ENCODE measurements at regions not wholly inside any gene's neighbourhood (a gene's known extent, or its start where the extent isn't known, plus 50 kb on each side); places are given as distances from the start of the nearest gene placed in this dataset.

- TF ChIP-seq CTCF (IDR thresholded peaks at IDR 0.05; ENCODE audit: low read length) (no peak), EZH2phosphoT487 (IDR thresholded peaks at IDR 0.05; ENCODE audit: low read length) (no peak), EZH2 (optimal IDR thresholded peaks at IDR 0.05; ENCODE audit: low read depth, low read length) (no peak)
- DNase-seq = no peak
- H3K79me2 ChIP-seq (ENCODE audit: low read length) = no peaks in the 10 kb centered on the region
Observed at GRCh38 chr1:243903895-243904294, 53.9 kb upstream of the AKT3 start.

GRCh38 chr1:243903041-243903440, 53.0 kb upstream of the AKT3 start:
- Histone ChIP-seq H3K4me1 (ENCODE audit: low read length) (peaks cover 9% of the 10 kb centered on the region), H3K9me3 (replicated peaks; ENCODE audit: insufficient read depth, low read length) (no peaks in the 10 kb centered on the region), H3K27me3 (replicated peaks; ENCODE audit: insufficient read depth, low read length) (no peaks in the 10 kb centered on the region), H3K4me2 (ENCODE audit: low read depth, low read length) (no peak overlapping the region), H3K79me2 (ENCODE audit: low read length) (no peaks in the 10 kb centered on the region), H3K9ac (ENCODE audit: low read length) (no peak overlapping the region), H3F3A (ENCODE audit: insufficient read depth, low read length) (no peaks in the 10 kb centered on the region), H3K36me3 (replicated peaks; ENCODE audit: insufficient read depth, low read length) (no peaks in the 10 kb centered on the region), H4K20me1 (ENCODE audit: insufficient read depth, low read length) (no peaks in the 10 kb centered on the region), H3K9me2 (replicated peaks; ENCODE audit: insufficient read depth, low read length) (no peaks in the 10 kb centered on the region), H2AFZ (ENCODE audit: low read length) (no peak overlapping the region), H3K4me3 (ENCODE audit: low read length) (no peak overlapping the region), H3K27ac (ENCODE audit: low read length) (no peak overlapping the region)
- TF ChIP-seq EZH2phosphoT487 (IDR thresholded peaks at IDR 0.05; ENCODE audit: low read length) (no peak), CTCF (IDR thresholded peaks at IDR 0.05; ENCODE audit: low read length) (no peak), EZH2 (optimal IDR thresholded peaks at IDR 0.05; ENCODE audit: low read depth, low read length) (no peak)
- DNase-seq = no peak

More at GRCh38 chr1:243903895-243904294, 53.9 kb upstream of the AKT3 start:
- Histone ChIP-seq H3F3A (ENCODE audit: insufficient read depth, low read length) (no peaks in the 10 kb centered on the region), H3K4me3 (ENCODE audit: low read length) (no peak overlapping the region), H3K9ac (ENCODE audit: low read length) (no peak overlapping the region), H4K20me1 (ENCODE audit: insufficient read depth, low read length) (no peaks in the 10 kb centered on the region), H2AFZ (ENCODE audit: low read length) (no peak overlapping the region), H3K27me3 (replicated peaks; ENCODE audit: insufficient read depth, low read length) (no peaks in the 10 kb centered on the region), H3K9me3 (replicated peaks; ENCODE audit: insufficient read depth, low read length) (no peaks in the 10 kb centered on the region), H3K4me2 (ENCODE audit: low read depth, low read length) (no peak overlapping the region), H3K36me3 (replicated peaks; ENCODE audit: insufficient read depth, low read length) (no peaks in the 10 kb centered on the region), H3K27ac (ENCODE audit: low read length) (no peak overlapping the region), H3K9me2 (replicated peaks; ENCODE audit: insufficient read depth, low read length) (no peaks in the 10 kb centered on the region), H3K4me1 (ENCODE audit: low read length) (peaks cover 9% of the 10 kb centered on the region)

GRCh38 chr1:243902100-243902499, 52.1 kb upstream of the AKT3 start:
- no peak overlapping the region for H3K4me3 ChIP-seq (ENCODE audit: low read length)
- peaks cover 9% of the 10 kb centered on the region for H3K4me1 ChIP-seq (ENCODE audit: low read length)
- H3K9ac ChIP-seq (ENCODE audit: low read length) = no peak overlapping the region
- no peak for TF ChIP-seq EZH2phosphoT487 (IDR thresholded peaks at IDR 0.05; ENCODE audit: low read length)
- TF ChIP-seq EZH2 (optimal IDR thresholded peaks at IDR 0.05; ENCODE audit: low read depth, low read length) = no peak
- H3K9me3 ChIP-seq (replicated peaks; ENCODE audit: insufficient read depth, low read length) = no peaks in the 10 kb centered on the region
- H3K36me3 ChIP-seq (replicated peaks; ENCODE audit: insufficient read depth, low read length) = no peaks in the 10 kb centered on the region
- H3F3A ChIP-seq (ENCODE audit: insufficient read depth, low read length) = no peaks in the 10 kb centered on the region
- H3K27me3 ChIP-seq (replicated peaks; ENCODE audit: insufficient read depth, low read length) = no peaks in the 10 kb centered on the region
- no peak overlapping the region for H3K4me2 ChIP-seq (ENCODE audit: low read depth, low read length)
- no peaks in the 10 kb centered on the region for H3K79me2 ChIP-seq (ENCODE audit: low read length)
- no peak overlapping the region for H3K27ac ChIP-seq (ENCODE audit: low read length)
- H3K9me2 ChIP-seq (replicated peaks; ENCODE audit: insufficient read depth, low read length) = no peaks in the 10 kb centered on the region
- H4K20me1 ChIP-seq (ENCODE audit: insufficient read depth, low read length) = no peaks in the 10 kb centered on the region
- no peak for DNase-seq
- no peak overlapping the region for H2AFZ ChIP-seq (ENCODE audit: low read length)

All from MM.1S (cell line).